Loucy (cell line): ENCODE measurements at regions not wholly inside any gene's neighbourhood (a gene's known extent, or its start where the extent isn't known, plus 50 kb on each side); places are given as distances from the start of the nearest gene placed in this dataset.

Experiments
- CTCF ChIP-seq: fragments of 200-600 bp; sonication (generic); conservative IDR thresholded peaks from 2 replicates; pipeline ENCODE4 v1.5.1; 2014; ENCODE audit warnings: mild to moderate bottlenecking, antibody characterized with exemption, low read length
- EZH2phosphoT487 ChIP-seq: fragments of 200-600 bp; IDR thresholded peaks from 2 replicates; pipeline ENCODE4 v1.6.1; 2018; ENCODE audit warnings: antibody characterized with exemption, mild to moderate bottlenecking, moderate library complexity, borderline replicate concordance

- no peak for TF ChIP-seq EZH2phosphoT487
- no peak for TF ChIP-seq CTCF
These were observed 193.6 kb downstream of the EDN1 start for GRCh38 chr6:12483712-12484111.
